Cardiac muscle cell (in vitro differentiated cells and primary cell): ENCODE measurements at regions not wholly inside any gene's neighbourhood (a gene's known extent, or its start where the extent isn't known, plus 50 kb on each side); places are given as distances from the start of the nearest gene placed in this dataset.
"Not testable (repeated sequence)": the region's sequence is repeated elsewhere in the genome, so short reads cannot be mapped to it uniquely, and the experiment has no call there.

ENCODE experiments used
- DNase-seq, 2 donors: peaks; one replicate each; pipeline versions ENCODE4 v3.0.0 to v3.0.0-alpha.2; 2010 to 2017; ENCODE audit warnings: low read depth in 1 of 2, low spot score in 1 of 2
- H3K27ac ChIP-seq: fragments of 200-600 bp; sonication (generic); 2 replicates; pipeline ENCODE4 v1.5.1; 2016
- H3K27me3 ChIP-seq: fragments of 200-600 bp; sonication (generic); 2 replicates; pipeline ENCODE4 v1.6.0; 2016; ENCODE audit warnings: control low read depth
- H3K36me3 ChIP-seq: fragments of 200-600 bp; sonication (generic); 2 replicates; pipeline ENCODE4 v1.5.1; 2016; ENCODE audit warnings: control low read depth
- H3K4me1 ChIP-seq: fragments of 200-600 bp; sonication (generic); 2 replicates; pipeline ENCODE4 v1.8.1; 2017; ENCODE audit warnings: low read depth, mild to moderate bottlenecking, mixed run types
- H3K4me3 ChIP-seq: fragments of 200-600 bp; sonication (generic); 2 replicates; pipeline ENCODE4 v1.5.1; 2016; ENCODE audit warnings: mild to moderate bottlenecking
- H3K9me3 ChIP-seq: fragments of 200-600 bp; sonication (generic); 2 replicates; pipeline ENCODE4 v1.5.1; 2017; ENCODE audit warnings: low read depth, mild to moderate bottlenecking, control low read depth
- CTCF ChIP-seq: IDR thresholded peaks from 2 replicates; pipeline ENCODE4 v1.5.1; 2012; ENCODE audit warnings: low read depth, mild to moderate bottlenecking, low read length

DNA sequence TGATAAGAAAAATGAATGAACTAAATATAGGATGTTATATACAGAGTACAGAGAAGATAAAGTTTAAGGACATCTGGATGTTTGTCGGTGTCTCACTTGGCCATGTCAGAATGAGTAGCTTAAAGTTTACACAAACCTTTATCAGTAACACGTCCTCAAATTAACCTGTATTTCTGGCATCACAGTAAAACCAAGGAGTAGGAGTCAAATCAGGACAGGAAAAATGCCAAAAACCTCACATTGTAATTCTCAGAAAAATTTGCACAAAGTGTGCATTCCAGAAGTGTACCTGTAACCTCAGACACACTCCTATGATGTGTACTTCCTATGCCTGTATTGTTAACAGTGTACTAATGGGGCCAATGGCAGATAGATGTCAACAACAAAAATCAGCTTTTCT lies 139.3 kb downstream of the SMC2 start:
- Histone ChIP-seq H3K27ac (no peak overlapping the region), H3K9me3 (no peaks in the 10 kb centered on the region)

GRCh38 chr9:104234632-104235337 lies 140.7 kb downstream of the SMC2 start:
- not testable (repeated sequence) for H3K27me3 ChIP-seq, H3K36me3 ChIP-seq, DNase-seq, H3K4me3 ChIP-seq, H3K9me3 ChIP-seq, H3K27ac ChIP-seq, H3K4me1 ChIP-seq

More for the DNA sequence above, 139.3 kb downstream of the SMC2 start:
- no peak for TF ChIP-seq CTCF
- no peak for DNase-seq
- Histone ChIP-seq H3K4me1 (no peaks in the 10 kb centered on the region), H3K4me3 (no peak overlapping the region), H3K36me3 (no peaks in the 10 kb centered on the region), H3K27me3 (no peaks in the 10 kb centered on the region)

DNA sequence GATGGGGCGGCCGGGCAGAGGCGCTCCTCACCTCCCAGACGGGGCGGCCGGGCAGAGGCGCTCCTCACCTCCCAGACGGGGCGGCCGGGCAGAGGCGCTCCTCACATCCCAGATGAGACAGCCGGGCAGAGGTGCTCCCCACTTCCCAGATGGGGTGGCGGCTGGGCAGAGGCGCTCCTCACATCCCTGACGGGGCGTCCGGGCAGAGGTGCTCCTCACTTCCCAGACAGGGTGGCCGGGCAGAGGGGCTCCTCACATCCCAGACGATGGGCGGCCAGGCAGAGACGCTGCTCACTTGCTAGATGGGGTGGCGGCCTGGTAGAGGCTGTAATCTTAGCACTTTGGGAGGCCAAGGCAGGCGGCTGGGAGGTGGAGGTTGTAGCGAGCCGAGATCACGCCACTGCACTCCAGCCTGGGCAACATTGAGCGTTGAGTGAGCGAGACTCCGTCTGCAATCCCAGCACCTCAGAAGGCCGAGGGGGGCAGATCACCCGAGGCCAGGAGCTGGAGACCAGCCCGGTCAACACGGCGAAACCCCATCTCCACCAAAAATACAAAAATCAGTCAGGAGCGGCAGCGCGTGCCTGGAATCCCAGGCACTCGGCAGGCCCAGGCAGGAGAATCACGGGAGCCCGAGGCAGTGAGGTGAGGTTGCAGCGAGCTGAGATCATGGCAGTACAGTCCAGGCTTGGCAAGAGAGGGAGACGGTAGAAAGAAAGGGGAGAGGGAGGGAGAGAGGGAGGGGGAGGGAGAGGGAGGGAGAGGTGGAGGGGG lies 141.4 kb downstream of the SMC2 start:
- not testable (repeated sequence) for H3K27me3 ChIP-seq, H3K9me3 ChIP-seq, H3K4me1 ChIP-seq, H3K36me3 ChIP-seq, DNase-seq, H3K4me3 ChIP-seq, H3K27ac ChIP-seq

DNA sequence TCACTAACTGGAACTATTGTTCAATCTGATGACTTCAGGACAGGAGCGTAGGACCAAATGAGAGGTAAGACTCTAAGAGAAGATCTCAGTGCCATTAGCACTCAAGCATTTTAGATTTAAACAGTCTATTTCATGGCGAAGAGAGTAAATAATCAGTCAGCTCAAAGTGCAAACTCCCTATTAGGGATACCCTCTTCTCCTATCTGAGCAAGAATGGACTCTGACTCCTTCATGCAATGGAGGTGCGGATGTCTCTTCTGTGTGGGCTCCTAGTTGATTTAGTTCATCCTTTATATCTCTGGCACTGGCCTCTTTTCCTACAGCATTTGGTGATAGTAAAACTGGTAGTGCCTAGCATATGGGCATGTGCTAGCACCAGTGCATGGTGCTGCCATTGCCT lies 144.6 kb downstream of the SMC2 start:
- Histone ChIP-seq H3K9me3 (no peaks in the 10 kb centered on the region), H3K36me3 (no peaks in the 10 kb centered on the region), H3K4me1 (no peaks in the 10 kb centered on the region), H3K27me3 (no peaks in the 10 kb centered on the region), H3K4me3 (no peak overlapping the region), H3K27ac (no peak overlapping the region)
- DNase-seq: no peak
- no peak for TF ChIP-seq CTCF

DNA sequence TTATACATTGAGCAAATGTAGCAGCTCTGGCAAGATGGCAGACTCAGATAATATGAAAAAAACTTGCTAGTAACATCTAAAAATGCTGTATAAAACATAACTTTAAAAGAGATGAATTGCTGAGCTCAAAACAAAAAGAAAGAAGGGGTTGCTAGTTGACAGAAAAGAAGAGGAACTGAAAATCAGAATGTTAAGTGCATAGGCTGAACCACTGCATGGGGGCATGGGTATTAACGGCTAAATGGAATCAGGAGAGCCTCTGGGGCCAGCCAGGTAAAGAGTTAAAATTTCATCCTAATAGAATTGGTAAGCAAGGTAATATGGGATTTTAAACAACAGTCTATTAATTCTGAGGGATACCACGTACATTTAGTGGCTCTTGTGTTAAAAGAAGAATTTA lies 146.8 kb downstream of the SMC2 start:
- Histone ChIP-seq H3K36me3 (no peaks in the 10 kb centered on the region), H3K27me3 (no peaks in the 10 kb centered on the region), H3K4me3 (no peak overlapping the region), H3K4me1 (no peaks in the 10 kb centered on the region), H3K9me3 (no peaks in the 10 kb centered on the region), H3K27ac (no peak overlapping the region)
- no peak for TF ChIP-seq CTCF
- no peak for DNase-seq

- no peaks in the 10 kb centered on the region for H3K9me3 ChIP-seq
- no peak for TF ChIP-seq CTCF
- H3K36me3 ChIP-seq: no peaks in the 10 kb centered on the region
- no peak overlapping the region for H3K27ac ChIP-seq
- no peaks in the 10 kb centered on the region for H3K4me1 ChIP-seq
- DNase-seq: no peak
- H3K27me3 ChIP-seq: no peaks in the 10 kb centered on the region
- no peak overlapping the region for H3K4me3 ChIP-seq
Measured at GRCh38 chr9:104245925-104246324, 151.8 kb downstream of the SMC2 start.
